IPS-15b (cell line): ENCODE measurements at regions not wholly inside any gene's neighbourhood (a gene's known extent, or its start where the extent isn't known, plus 50 kb on each side); places are given as distances from the start of the nearest gene placed in this dataset.

Source experiments
- H3K27me3 ChIP-seq: one replicate; pipeline ENCODE4 v1.6.1; 2013; ENCODE audit warnings: low read length; ENCODE audit not compliant: control insufficient read depth, insufficient read depth
- H3K36me3 ChIP-seq: one replicate; pipeline ENCODE4 v1.6.1; 2013; ENCODE audit warnings: low read length; ENCODE audit not compliant: control insufficient read depth, insufficient read depth
- H3K4me1 ChIP-seq: one replicate; pipeline ENCODE4 v1.6.1; 2013; ENCODE audit warnings: mild to moderate bottlenecking, low read length; ENCODE audit not compliant: control insufficient read depth, insufficient read depth
- H3K4me3 ChIP-seq: one replicate; pipeline ENCODE4 v1.5.1; 2013; ENCODE audit warnings: low read depth, low read length
- H3K9ac ChIP-seq: one replicate; pipeline ENCODE4 v1.6.1; 2013; ENCODE audit warnings: low read depth, mild to moderate bottlenecking, low read length
- H3K9me3 ChIP-seq: one replicate; pipeline ENCODE4 v1.6.1; 2013; ENCODE audit warnings: mild to moderate bottlenecking, low read length; ENCODE audit not compliant: control insufficient read depth, insufficient read depth

DNA sequence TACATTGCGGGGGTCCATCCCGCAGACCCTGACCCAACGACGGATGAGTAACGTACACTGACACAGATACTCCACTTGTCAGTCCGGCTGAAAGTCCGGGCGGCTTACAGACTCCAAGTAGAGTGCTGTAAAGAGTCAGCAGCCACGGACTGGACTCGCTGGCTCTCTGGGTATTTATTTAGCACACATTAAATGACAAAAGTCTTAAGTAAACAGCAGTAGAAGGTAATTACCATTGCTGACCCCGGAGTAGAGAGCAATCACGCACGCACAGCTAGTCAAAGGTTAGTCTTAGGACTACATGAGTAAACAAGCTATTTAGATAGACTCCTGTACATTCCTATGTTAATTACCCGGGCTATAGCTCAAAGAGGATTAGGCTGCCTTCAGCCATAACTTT is 780.9 kb downstream of the RPS29 start:
- Histone ChIP-seq H3K36me3 (no peaks in the 10 kb centered on the region), H3K27me3 (peaks cover 80% of the 10 kb centered on the region), H3K9ac (no peak overlapping the region), H3K4me3 (no peak overlapping the region), H3K4me1 (peaks cover 3% of the 10 kb centered on the region), H3K9me3 (no peaks in the 10 kb centered on the region)

DNA sequence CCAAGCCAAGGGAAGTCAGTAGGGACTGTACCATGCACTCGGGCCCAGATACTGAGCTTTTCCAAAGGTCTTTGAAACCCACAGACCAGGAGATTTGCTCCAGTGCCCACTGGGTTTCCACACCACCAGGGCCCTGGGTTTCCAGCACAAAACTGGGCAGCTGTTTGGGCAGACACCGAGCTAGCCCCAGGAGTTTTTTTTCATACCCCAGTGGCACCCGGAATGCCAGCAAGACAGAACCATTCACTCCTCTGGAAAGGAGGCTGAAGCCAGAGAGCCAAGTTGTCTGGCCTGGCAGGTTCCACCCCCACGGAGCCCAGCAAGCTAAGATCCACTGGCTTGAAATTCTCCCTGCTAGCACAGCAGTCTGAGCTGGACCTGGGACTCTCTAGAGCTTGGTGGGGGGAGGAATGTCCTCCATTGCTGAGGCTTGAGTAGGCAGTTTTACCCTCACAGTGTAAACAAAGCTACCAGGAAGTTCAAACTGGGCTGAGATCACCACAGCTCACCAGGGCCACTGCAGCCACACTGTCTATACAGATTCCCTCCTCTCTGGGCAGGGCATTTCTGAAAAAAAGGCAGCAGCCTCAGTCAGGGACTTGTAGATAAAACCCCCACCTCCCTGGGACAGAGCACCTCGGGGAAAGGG is 793.7 kb downstream of the RPS29 start:
- Histone ChIP-seq H3K36me3 (no peaks in the 10 kb centered on the region), H3K27me3 (no peaks in the 10 kb centered on the region), H3K9me3 (no peaks in the 10 kb centered on the region), H3K4me3 (no peak overlapping the region), H3K9ac (no peak overlapping the region), H3K4me1 (no peaks in the 10 kb centered on the region)

- Histone ChIP-seq H3K9me3 (no peaks in the 10 kb centered on the region), H3K36me3 (no peaks in the 10 kb centered on the region), H3K4me1 (no peaks in the 10 kb centered on the region), H3K27me3 (no peaks in the 10 kb centered on the region), H3K4me3 (no peak overlapping the region), H3K9ac (no peak overlapping the region)
Observed at GRCh38 chr14:48788771-48789170, 797.4 kb downstream of the RPS29 start.

DNA sequence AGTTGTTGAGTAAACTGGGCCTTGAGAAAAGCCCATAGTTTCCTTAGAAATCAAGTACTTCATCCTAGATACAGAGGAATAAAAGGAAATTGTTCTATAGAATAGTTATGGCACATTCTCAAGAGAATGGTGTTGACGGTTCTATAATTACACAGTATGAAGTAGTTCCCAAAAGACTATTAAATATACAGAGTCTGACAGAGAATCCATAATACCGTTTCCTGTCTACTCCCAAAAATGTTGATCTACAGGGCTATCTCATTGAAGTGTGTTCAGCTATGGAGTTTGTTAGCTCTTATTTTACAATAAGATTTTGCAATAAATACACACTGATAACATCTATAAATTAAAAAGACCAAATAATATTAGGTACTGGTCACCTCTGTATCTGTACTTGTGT is 799.7 kb downstream of the RPS29 start:
- H3K9me3 ChIP-seq, result no peaks in the 10 kb centered on the region
- H3K36me3 ChIP-seq, result no peaks in the 10 kb centered on the region
- no peaks in the 10 kb centered on the region for H3K27me3 ChIP-seq
- no peak overlapping the region for H3K4me3 ChIP-seq
- no peaks in the 10 kb centered on the region for H3K4me1 ChIP-seq
- no peak overlapping the region for H3K9ac ChIP-seq

GRCh38 chr14:48771717-48772116 is 814.5 kb downstream of the RPS29 start:
- Histone ChIP-seq H3K9ac (no peak overlapping the region), H3K4me3 (no peak overlapping the region), H3K27me3 (no peaks in the 10 kb centered on the region), H3K9me3 (no peaks in the 10 kb centered on the region), H3K36me3 (no peaks in the 10 kb centered on the region), H3K4me1 (no peaks in the 10 kb centered on the region)

GRCh38 chr14:48751293-48751692 is 834.9 kb downstream of the RPS29 start:
- no peaks in the 10 kb centered on the region for H3K9me3 ChIP-seq
- H3K4me3 ChIP-seq, result no peak overlapping the region
- H3K4me1 ChIP-seq, result no peaks in the 10 kb centered on the region
- H3K9ac ChIP-seq, result no peak overlapping the region
- no peaks in the 10 kb centered on the region for H3K27me3 ChIP-seq
- H3K36me3 ChIP-seq, result no peaks in the 10 kb centered on the region

DNA sequence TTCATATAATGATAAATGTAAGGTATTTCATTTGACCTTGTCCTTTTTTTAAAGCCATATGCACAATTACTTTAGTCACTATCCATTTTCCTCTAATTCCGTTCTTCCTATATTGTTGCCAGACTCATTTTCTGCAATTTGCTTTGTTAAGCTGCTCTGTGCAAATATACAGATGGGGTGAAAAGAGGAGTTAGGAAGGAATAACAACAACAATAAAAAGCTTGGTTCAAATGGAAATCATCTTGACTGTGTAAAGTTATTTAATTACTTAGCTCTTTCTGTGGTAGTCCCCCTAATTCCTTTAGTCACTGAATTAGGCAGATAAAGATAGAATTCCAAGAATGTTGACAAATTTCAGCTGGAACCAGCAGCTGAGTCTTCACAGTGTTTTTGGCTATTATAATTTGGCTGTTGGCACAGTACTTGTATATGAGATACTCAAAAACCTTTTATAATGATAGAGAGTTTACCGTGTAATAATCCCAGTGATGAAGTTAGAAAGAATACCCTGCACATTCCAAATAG is 838.0 kb downstream of the RPS29 start:
- H3K4me1 ChIP-seq, result no peaks in the 10 kb centered on the region
- no peaks in the 10 kb centered on the region for H3K27me3 ChIP-seq

GRCh38 chr14:48747561-48748089 is 838.6 kb downstream of the RPS29 start:
- Histone ChIP-seq H3K27me3 (no peaks in the 10 kb centered on the region), H3K36me3 (no peaks in the 10 kb centered on the region), H3K4me1 (no peaks in the 10 kb centered on the region), H3K9ac (no peak overlapping the region), H3K9me3 (no peaks in the 10 kb centered on the region), H3K4me3 (no peak overlapping the region)

More for the DNA sequence above, 838.0 kb downstream of the RPS29 start:
- H3K9me3 ChIP-seq, result no peaks in the 10 kb centered on the region
- H3K36me3 ChIP-seq, result no peaks in the 10 kb centered on the region
- H3K9ac ChIP-seq, result no peak overlapping the region
- H3K4me3 ChIP-seq, result no peak overlapping the region

DNA sequence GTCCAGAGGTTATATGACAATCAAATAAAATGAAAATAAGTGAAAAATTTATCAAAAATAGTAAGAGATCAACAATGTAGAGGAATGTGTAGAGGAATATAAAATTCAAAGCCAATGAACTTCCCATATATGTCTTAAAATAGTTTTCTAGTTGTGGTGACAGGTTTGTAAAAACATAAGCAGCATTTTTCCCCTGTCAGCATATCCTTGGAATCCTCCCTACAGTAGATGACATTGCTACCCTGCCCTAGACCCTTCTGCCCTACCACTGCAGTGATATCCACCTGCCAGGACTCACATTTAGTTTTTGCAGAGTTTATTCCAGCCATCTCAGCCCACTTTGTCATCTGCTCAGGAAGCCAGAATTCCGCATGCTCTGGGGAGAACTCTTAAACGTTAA is 842.0 kb downstream of the RPS29 start:
- H3K4me3 ChIP-seq, result no peak overlapping the region
- H3K9ac ChIP-seq, result no peak overlapping the region
- H3K36me3 ChIP-seq, result no peaks in the 10 kb centered on the region
- H3K27me3 ChIP-seq, result no peaks in the 10 kb centered on the region
- H3K4me1 ChIP-seq, result no peaks in the 10 kb centered on the region
- no peaks in the 10 kb centered on the region for H3K9me3 ChIP-seq

DNA sequence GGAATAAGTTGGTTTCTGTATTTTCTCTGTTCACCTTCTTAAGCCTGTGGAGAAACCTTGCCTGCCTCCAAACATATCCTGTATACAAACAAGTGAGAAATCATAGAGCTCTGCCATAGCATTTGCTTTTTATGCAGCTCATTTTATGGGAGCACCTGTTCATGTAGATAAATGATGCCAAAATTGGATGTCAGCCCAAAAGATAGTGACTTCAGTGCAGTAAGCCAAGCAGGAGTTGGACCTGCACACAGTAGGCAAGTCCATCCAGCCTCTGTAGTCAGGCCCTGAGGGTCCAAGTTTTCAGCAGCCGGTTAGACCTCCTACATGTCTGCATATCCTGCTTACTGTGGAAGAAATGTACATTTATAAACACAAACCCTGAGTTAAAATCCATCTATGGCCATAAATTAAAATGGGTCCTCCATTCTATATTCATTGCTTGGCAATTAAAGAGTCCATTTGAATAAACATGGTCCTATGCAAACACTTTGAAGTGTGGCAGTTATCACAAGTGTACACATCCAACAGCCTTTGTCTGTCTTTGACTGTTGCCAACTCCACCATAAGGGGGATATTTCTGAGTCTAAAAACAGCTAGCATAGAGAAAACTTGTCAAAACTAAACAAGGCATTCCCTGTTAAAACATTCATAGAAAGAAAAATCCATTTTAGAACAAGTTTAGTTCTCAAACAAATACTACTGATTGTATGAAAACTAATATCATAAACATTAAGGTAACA is 847.8 kb downstream of the RPS29 start:
- Histone ChIP-seq H3K9ac (no peak overlapping the region), H3K27me3 (no peaks in the 10 kb centered on the region), H3K36me3 (no peaks in the 10 kb centered on the region), H3K4me3 (no peak overlapping the region), H3K4me1 (no peaks in the 10 kb centered on the region), H3K9me3 (peaks cover 12% of the 10 kb centered on the region)

- Histone ChIP-seq H3K4me1 (no peaks in the 10 kb centered on the region), H3K27me3 (no peaks in the 10 kb centered on the region), H3K9ac (no peak overlapping the region), H3K4me3 (no peak overlapping the region), H3K36me3 (no peaks in the 10 kb centered on the region), H3K9me3 (peaks cover 12% of the 10 kb centered on the region)
Observed at GRCh38 chr14:48735607-48736006, 850.6 kb downstream of the RPS29 start.

DNA sequence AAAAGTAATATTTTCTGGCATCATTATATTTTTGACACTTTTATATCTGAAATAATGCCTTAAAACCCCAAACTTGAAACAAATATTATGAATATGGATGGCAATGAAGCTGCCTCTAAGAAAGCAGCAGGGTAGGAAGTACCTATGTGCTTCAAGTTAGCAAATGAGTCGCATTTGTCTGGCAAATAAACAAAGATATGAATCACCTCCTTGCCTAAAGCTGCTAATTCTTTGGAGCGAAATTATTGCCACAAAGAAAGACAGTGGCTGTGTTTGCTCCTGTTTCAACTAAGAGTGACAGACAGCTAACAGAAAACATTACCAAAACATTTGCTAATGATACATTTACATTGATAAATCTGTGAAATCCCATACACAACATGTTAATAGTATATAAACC is 854.9 kb downstream of the RPS29 start:
- no peaks in the 10 kb centered on the region for H3K4me1 ChIP-seq
- H3K27me3 ChIP-seq, result no peaks in the 10 kb centered on the region
- H3K4me3 ChIP-seq, result no peak overlapping the region
- no peak overlapping the region for H3K9ac ChIP-seq
- no peaks in the 10 kb centered on the region for H3K36me3 ChIP-seq
- peaks cover 12% of the 10 kb centered on the region for H3K9me3 ChIP-seq
